Inferior parietal cortex (tissue), 1 donor: ENCODE measurements at regions not wholly inside any gene's neighbourhood (a gene's known extent, or its start where the extent isn't known, plus 50 kb on each side); places are given as distances from the start of the nearest gene placed in this dataset.
"Not testable (repeated sequence)": the region's sequence is repeated elsewhere in the genome, so short reads cannot be mapped to it uniquely, and the experiment has no call there.

ENCODE experiments used
- DNase-seq: peaks from one replicate; pipeline ENCODE4 v3.0.0-alpha.2; 2016; ENCODE audit errors: extremely low spot score

DNA sequence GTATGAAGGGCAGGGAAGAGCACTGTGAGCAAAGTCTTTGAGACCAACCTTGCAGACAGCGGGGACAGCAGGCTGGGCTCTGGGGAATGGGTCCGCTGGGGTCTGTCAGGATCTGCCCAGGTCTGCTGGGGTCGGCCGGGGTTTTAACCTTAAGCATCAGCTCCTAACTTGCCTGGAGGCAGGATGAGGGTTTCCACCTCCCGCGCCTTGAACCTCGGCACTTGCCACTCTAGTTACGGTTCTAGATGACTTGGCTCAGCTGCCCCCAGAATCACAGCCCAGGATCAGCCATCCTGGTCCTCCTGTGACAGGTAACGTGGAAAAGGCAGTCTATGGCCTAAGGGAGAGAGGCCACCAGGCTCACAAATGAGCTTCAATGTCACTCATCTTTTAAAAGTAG lies 50.4 kb upstream of the CACUL1 start:
- DNase-seq = no peak

DNA sequence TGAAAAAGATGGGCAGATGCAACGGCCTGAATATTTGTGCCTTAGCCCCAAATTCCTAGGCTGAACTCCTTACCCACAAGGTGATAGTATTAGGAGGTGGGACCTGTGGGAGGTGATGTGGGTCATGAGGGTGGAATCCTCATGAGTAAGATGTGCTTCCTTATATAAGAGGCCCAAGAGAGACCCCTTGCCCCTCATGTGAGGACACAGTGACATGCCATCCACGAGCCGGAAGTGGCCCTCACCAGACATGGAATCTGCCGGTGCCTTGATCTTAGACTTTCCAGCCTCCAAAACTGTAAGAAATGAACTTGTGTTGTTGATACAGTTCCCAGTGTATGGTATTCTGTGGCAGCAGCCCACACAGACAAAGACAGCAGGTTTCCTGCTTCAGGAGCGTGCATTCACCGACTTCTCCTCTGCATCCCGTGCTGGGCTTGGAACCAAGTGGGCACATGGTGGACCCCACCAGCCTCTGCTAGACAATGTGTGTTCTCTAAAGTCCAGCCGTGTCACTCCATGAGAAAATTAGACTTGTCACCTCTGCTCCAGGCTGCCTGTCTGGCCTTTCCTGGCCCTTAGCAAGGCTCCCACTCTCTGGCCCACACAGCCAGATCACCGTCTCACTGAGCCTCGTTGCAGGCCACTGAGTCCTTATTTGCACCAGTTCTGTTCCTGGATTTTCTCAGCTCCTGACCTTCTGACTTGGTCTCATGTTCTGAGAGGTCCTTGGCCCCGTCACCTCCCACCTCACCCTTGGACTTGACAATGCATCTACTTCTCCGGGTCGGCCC lies 52.9 kb upstream of the CACUL1 start:
- DNase-seq = no peak

DNA sequence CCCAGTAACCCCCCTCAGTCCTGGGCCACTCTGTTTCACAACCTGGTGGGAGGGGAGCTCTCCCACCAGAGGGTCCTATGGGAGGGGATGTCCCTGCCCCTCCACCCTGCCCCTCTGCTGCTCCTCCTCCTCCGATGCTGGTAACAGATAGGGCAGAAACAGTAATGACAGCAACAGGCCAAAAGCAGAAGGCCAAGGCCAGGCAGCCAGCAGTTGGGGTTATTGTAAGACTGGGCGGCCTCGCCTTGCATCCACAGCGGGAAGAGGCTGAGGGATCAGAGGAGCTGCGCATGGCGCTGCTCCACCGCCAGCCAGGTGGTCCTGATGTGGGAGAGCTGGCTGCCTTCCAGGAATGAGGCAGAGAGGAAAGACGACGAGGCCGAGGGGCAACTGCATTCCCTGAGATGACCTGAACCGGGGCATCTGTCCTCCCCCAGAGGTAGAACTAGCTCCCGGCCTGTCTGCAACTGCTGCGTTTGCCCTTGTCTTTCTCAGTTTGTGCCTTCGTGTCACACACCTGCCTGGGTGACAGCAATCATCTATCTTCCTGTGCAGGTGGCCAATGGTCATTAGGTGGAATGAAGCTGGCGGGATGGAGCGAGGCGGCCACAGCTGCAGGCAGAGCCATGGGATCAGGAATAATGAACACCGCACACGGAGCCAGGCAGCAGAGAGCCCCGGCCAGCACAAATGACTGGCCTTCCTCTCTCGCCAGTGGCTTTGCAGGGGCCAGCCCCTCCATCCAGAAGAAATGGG lies 54.0 kb upstream of the CACUL1 start:
- DNase-seq = no peak

DNA sequence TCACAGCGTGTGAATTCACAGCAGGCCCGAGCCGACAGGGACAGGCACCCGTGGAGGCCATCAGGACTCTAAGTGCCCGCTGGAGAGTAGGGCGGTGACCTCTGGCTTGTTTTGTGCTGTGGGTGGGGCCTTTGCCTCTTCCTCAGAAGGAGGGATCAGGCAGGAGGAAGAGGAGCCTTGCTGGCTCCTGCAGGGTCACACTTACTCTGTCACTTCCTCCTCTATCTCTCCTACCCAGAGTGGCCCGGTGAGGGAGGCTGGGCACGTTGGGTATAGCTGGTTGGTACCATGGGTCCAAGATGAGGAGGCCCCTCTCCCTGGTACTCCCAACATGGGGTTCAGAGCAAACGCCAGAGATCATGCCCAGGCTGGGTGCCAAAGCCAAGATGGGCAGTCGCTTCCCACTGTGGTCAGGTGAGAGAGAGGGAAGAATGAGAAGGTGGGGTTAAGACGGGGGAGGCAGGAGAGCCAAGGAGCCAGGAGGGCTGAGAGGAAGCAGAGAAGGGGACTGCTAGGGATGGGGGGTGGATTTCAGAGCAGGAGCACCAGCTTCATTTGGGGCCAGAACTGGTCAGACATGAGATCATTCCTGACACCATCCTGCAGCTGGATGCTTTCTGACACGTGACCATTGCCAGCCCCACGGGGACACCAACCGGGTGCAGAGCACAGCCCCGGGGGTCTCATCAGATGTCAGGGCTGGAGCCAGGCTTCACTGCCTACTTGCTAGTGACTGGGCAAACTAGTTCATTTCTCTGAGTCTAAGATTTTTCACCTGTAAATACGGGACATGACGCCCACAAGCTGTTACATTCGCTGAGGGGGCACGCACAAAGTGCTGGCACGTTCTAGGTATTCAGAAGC lies 54.8 kb upstream of the CACUL1 start:
- no peak for DNase-seq

DNA sequence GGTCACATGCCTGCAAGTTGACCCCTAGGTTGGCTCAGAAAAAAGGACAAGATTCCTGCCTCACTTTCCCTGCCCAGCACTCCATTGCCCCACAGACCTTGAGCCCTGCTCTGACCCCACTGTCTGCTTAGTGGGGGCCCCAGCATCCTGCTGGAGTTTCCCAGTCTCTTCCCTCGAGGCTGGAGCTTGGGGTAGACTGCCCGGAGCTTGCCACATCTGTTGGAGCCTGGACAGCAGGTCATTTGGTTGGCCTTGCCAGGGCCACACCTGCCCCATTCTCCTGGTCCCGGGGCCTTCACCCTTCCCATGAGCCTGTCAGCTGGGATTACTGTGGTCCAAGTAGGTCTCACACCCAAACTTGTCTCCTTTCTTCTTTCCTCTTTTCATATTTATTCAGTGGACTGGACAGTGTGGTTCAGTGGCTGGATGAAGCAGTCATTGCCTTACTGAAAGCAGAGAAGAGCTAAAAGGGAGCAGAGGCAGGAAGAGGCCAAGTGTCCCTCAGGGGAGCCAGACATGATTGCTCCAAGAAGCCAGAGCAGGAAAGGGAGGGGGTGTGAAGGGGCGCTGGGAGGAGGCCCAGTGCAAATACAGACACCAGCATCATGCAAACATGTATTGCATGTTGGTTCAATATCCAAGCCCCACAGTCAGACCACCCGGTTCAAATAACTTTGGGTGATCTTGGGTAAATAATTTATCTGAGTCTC lies 56.2 kb upstream of the CACUL1 start:
- no peak for DNase-seq

GRCh38 chr10:118811675-118812392 lies 57.1 kb upstream of the CACUL1 start:
- DNase-seq = no peak

DNA sequence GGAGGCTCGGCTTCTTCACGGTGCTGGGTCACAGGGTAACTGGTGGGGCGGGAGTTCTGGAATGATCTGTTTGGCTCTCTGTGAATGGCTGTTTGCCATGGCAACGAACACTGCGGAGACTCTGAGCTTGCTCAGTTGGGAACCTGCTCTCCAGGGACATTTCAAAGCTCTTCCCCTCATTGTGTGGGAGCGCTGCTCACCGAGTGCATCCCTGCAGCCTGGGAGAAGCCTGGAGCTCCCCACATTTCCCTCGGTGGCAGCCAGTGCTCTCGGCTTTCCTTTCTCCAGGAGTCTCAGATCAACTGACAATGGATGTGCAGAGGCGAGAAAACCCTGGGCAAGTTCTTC lies 57.6 kb upstream of the CACUL1 start:
- no peak for DNase-seq

GRCh38 chr10:118813001-118813400 lies 58.2 kb upstream of the CACUL1 start:
- not testable (repeated sequence) for DNase-seq

DNA sequence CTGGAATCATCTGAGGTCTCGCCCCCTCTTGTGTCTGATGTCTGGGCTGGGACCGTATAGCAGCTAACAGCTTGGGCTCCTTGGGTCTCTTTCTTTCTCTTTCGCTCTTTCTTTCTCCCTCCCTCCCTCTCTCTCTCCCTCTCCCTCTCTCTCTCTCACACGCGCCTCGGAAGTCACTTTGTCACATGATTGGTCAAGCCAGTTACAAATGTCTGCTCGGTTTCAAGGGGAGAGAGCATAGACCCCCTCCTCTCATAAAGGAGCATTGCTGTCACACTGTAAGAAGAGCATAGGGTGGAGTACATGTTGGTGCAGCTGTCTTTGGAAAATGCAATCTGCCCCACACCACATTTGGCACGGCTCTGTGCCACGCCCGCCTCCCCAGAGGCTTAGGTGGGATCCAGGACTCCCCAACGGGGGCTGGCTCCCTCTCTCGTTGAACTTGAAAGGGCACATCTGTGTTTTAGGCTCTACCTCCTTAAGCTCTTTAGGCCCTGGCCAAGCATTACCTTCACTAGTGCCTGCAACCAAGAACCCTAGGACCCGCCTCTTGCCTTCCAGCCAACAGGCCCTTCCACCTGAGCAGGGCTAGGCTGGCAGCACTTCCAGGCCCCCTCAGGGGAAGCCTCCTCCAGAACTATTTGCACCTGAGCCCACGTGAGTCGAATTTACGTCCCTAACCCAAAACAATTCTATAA lies 61.9 kb upstream of the CACUL1 start:
- no peak for DNase-seq

DNA sequence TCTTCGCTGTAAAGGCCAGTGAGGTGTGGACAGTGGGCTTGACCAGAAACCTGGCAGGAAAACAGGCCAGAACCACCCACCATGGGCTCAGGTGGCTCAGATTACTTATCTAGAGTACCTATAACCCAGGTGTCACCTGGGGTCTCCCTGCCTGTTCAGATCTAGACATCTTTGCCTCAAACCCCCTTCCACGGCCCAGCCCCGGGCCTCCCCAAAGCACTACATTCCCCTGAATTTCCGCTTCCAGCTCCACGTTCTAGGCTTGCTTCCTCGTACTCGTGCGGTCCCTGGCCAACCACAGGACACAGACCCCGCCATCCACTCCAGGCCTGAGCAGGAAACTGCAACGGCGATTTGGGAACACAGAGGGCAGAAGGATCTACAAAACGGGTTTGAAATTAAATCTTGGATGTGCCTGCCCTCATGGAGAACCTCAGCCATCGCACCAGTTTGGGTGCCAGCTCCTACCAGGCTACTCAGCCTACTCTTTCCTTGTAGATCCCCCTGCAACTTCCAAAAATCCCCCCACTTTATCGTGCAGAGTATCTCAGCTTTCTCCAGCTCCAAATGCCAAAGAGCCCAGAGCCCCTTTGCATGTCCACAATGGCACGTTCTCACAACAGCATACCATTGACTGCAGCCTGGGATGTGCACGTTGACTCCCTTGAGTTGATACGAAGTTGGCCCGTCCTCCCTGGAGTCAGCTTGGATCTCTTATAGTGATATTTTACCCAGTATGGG lies 62.7 kb upstream of the CACUL1 start:
- DNase-seq = no peak

- no peak for DNase-seq
These were observed 64.0 kb upstream of the CACUL1 start for GRCh38 chr10:118818621-118819221.

GRCh38 chr10:118820326-118821116 lies 65.8 kb upstream of the CACUL1 start:
- no peak for DNase-seq

GRCh38 chr10:118823256-118823907 lies 68.6 kb upstream of the CACUL1 start:
- DNase-seq = no peak

DNA sequence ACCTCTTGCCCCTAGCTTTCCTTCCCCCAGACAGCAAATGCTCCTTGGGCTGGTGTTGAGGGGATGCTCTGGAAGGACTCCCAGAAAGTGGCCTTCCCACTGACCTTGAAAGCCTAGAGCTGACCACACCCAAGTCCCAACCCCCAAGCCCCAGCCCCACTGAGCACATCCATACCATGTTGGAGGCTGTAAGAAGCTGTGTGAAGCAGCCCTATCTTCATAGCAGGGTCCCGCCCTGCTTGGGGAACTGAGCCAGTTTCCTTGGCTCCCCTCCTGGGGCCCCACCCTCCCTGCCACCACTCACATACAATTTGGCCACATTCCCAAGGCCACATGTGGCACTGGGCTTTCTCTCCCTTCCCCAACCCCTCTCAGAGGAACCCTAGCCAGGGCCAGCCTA lies 72.3 kb upstream of the CACUL1 start:
- DNase-seq = no peak

GRCh38 chr10:118827466-118828155 lies 72.8 kb upstream of the CACUL1 start:
- DNase-seq = no peak

- DNase-seq = peak; percentile 13
These were observed 77.5 kb upstream of the CACUL1 start for GRCh38 chr10:118832241-118832651.

DNA sequence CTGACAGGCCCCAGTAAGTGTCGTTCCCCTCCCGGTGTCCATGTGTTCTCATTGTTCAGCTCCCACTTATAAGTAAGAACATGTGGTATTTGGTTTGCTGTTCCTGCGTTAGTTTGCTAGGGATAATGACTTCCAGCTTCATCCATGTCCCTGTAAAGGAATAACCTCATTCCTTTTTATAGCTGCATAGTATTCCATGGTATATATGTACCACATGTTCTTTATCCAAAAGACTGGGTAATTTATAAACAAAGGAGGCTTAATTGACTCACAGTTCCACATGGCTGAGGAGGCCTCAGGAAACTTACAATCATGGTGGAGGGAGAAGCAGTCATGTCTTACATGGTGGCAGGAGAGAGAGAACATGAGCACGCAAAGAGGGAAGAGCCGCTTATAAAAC lies 79.6 kb upstream of the CACUL1 start:
- DNase-seq = not testable (repeated sequence)
